GM21619 (cell line): ENCODE measurements at regions not wholly inside any gene's neighbourhood (a gene's known extent, or its start where the extent isn't known, plus 50 kb on each side); places are given as distances from the start of the nearest gene placed in this dataset.
A peak's percentile ranks its signal among the peaks of the same experiment; 100 is the strongest.
"Not testable (repeated sequence)": the region's sequence is repeated elsewhere in the genome, so short reads cannot be mapped to it uniquely, and the experiment has no call there.

Experiments used
- ATAC-seq: cut with Tn5 transposase; IDR thresholded peaks from one replicate; pipeline ENCODE4 v1.9.1; 2021; ENCODE audit not compliant: unreplicated experiment

DNA sequence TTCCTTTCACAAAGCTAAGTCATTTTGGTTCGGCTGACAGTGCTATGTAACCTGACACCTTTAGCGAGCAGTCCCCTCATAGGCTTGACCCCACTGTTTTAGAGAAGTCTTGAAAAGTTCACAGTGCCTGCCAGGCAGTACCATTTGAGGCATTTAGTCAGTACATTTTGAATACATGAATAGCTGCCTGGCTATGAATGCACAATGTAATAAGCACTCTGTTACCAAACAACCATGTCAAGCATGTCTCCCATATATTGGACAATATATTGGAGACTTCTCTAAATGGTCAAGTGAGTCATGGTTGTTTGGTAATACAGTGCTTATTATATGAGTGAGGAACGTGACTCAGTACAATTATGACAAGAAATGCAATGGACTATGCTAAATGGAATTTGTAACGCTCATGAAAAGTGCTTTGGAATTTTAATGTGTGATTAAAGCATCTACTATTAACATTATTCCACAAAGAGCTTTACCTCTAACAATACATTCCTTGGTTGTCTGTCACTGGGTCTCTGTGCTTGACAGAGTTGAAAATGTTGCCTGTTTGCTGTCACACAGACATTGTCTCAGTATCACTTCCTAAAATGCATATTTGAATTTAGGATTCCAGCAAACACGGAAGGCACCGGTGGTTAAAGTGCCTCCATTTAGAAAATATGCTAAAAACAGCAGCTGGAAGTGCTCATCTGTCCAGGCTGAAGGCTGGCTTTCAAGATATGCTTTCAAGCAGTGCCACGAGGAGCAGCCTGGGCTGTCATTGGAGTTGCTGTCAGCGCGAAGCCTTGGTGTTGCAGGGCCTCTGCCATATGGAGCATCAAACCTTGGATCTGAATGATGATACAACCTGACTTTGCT, 458.6 kb downstream of the FBXO15 start:
- peak; percentile 54 for ATAC-seq

DNA sequence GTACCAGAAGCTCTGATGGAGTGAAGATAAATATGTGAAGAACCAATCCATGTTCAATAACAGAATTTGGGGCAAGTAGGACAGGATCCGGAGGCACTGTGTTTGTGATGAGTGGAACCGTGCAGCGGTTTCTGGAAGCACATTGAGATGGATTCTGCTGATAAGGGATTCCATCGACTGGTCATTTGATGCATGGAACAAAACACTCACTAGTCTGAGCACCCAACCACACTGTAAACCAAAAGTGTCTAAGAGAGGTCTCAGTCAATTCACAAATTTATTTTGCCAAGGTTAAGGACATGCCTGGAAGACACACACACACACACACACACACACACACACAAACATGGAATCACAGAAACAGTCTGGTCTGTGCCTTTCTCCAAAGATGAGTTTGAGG, 459.5 kb downstream of the FBXO15 start:
- no peak for ATAC-seq

DNA sequence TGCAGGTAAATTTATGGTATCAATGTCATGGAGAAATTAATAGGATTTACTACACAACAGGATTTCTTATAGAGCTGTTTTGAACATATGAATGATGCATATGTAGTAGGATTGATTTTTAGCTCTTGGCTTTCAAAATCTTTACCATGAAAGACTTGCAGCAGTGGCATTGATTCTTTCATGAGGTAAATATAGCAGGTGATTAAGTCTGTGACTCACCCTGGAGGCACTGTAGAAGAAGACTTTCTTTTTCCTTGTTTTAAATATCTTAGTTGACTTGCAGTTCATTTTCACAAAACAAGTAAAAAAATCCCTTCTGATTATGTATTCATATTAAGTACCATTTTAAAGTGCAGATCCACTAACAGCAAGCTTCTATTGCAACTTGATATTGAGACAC, 463.0 kb downstream of the FBXO15 start:
- ATAC-seq = no peak

DNA sequence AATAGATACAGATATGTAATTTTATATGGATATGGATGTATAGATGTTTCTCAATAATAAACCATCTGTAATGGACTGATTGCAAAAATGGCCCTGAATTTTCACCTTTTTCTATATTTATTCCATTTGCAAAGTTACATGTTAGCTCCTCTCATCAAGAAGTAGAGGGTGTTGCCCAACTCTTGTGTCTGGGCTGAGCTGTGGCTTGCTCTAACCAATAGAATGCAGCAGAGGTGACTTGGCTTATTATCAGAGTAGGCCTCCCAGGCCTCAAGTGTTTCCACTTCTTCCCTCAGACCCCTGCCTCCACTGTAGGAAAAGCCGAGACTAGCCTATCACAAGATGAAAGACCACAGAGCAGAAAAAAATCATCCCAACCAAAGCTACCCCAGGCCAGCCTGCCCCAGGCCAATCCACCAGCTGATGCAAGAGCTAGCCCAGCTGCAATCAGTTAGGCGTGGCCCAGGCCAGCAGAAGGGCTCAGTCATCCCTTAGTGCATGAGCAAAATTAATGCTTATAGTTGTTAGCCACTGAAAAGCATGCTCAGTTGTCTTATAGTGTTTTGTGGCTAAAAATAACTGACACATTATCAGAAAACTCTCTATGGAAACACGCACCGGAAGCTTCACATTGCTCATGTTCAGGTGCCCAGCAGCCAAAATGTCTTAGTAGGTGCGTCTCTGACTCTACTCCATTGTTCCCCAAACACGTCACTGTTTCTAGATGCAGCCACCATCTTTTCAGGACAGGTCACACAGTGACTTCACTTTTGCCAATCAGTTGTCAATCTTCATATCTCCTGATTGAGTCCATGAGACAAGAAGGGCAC, 464.0 kb downstream of the FBXO15 start:
- ATAC-seq = no peak

DNA sequence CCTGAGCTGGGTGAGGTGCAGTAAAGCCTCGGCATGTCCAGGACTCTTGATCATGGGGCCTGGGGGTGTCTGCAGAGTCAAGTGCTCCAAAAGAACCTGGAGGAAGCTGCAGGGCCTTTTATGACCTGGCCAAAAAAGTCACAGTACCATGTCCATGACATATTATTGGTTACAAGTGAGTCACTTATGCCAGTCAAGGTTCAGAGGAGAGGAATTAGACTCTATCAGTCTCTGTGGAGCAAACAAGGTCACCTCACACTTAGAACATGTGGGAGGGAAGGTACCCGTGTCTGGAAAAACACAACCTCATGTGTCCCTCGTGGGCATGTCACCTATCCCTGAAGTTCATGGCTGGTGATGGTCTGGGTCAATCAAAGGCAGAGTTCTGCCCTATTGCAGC, 465.7 kb downstream of the FBXO15 start:
- ATAC-seq = no peak

DNA sequence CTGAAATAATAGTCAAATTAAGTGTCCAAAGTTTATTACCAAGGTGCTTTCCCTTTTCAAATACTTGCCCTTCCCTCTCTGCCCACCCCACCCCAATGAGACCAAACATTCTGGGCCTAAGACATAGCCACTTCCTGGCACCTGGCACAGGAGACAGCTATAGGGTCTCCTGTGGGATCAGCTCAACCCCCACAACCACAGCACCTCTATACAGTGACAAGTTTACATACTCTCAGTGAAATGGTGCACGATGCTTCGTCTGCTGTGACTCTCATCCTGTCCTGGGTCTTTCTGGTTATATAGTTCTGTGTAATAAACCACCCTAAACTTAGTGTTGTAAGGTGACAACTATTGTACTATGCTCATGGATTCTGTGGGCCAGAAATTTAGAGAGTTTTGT, 466.2 kb downstream of the FBXO15 start:
- no peak for ATAC-seq

DNA sequence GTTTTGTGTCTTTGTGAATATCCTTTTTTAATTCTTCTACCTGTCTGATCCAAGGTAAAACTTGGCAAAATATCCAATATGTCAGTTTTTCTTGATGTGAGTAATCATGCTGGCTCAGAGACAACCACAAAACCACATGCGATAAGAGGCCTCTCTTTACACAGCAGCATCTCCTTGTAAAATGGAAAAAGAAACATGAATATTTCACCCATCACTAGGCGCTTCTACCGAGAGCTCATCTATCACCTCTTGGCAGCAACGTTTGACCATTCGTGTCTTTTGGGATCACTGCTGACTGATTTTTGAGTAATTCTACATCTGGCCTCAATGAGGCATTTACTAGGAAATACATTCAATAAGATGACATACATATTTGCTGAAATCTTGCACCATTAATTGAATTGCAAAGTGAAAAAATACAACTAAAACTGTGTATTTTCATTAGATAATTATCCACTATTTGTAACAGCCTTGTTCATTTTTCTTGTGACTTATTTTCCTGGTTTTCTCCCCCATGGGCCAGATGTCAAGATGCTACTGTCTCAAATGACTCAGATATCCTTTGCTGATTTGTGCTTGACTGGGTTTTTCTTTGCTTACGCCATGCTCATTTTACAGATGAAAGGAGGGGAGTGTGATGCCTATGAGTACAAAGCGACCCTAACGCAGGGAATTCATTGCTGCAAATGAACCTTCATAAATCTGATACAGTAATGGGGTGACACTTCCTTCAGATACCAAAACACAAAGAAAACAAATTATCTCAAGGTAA, 467.5 kb downstream of the FBXO15 start:
- ATAC-seq = no peak

DNA sequence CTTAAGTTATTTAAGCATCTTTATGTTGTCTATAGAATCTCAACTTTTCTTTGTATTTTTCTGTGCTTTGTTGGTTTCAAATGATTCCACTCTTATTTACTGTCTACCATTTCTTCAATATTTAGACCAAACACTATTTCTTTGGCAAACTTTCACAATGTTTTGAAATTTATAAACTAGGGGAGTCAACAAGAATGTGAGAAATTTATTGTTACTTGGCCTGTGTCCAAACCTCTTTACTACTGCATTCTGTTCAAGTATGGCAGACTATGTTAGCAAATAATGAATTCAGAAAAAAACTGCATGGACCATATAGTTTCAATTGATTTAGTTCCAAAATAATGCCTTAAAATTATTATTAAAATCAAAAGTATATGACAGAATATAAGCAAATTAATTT, 470.2 kb downstream of the FBXO15 start:
- no peak for ATAC-seq

DNA sequence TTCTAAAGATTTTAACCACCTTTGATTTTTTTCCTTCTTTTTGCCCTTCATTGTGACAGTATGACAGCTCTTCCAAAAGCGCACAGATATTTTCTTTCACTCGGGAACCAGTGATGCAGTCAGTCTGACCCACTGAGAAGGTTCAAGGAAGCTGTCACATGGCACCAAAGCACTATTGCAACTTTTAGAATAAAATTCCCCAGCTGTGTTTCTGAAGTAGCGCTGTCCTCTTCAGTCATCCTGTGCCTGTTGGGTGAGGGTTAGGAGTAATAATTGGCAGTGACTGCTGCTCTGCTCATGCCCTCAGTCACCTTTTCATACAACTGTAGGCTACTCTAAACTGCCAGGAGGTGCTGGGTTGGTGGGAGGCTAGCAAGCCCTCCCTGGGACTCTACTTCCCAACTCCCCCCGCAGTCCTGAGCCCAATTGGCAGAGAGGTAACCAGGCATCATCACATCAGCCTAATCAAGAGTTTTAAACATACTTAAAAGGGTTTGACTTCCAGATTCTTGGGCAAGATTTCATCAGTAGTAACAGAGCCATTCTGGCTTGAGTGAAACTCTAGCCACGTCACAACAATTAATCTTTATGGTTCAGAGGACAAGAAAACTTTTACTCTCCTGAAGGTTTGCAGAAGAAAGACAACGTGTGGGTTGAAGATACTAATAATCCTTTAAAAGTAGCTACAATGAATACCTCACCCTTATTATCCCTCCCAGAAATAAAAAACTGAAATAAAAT, 473.3 kb downstream of the FBXO15 start:
- no peak for ATAC-seq

DNA sequence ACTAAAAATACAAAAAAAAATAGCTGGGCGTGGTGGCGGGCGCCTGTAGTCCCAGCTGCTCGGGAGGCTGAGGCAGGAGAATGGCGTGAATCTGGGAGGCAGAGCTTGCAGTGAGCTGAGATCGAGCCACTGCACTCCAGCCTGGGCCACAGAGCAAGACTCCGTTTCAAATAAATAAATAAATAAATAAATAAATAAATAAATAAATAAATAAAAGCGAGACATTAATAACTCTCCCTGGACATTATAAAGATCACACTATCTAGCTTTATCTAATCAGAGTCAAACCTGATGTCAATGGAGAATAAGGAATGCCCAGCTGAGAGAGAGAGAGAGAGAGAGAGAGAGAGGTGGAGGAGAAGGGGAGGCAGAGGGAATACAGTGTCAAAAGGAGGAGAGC, 476.2 kb downstream of the FBXO15 start:
- not testable (repeated sequence) for ATAC-seq

DNA sequence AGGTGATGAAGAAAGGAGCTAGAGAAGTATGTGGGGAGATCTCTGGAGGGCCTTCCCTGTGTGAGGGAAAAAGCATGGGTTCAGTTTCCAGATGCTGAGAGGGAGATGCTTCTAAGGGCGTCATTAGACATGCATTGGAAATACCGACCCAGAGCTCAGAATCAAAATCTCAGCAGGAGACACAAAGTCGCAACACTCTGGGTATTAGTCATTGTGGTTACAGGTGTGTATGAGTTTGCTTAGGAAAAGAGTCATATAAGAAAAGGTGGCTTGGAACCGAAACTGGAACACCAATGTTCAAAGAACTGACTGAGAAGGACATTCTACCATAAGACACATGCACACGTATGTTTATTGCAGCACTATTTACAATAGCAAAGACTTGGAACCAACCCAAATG, 477.1 kb downstream of the FBXO15 start:
- peak; percentile 60 for ATAC-seq

DNA sequence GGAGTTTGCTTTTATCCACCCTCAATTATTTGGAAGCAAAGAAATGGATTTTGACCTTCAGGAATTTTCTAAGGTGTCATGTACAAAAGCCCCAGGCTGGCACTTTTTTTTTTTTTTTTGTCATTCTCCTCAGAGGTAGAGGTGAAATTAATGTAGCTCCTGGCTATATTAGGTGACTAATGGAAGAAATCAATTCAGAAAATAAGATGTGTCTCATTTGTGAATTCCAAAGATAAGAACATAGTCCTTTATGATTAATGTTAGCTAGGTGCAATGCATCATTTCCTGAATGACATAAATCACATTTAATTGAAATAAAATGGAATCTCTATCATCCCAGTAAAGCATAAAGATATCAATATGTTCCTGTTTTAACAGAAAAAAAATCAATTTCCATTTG, 477.6 kb downstream of the FBXO15 start:
- no peak for ATAC-seq

DNA sequence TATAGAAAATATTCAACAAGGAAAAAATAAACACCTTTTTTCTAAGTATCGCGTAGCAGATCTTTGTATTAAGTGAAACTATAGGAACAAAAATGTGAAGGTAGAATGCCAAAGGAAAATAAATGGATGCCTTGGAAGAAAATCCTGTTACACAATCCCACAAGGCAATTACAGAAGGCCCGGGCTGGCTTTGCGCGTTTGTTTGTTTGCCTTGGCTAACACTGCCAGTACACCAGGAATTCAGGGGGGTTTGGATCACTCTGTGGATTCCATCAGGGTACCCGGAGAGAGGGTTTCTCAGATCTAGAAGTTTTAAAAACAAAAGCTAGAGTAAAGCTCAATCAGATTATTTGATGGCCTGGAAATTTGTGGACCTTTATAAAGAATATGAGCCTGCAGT, 478.3 kb downstream of the FBXO15 start:
- no peak for ATAC-seq

DNA sequence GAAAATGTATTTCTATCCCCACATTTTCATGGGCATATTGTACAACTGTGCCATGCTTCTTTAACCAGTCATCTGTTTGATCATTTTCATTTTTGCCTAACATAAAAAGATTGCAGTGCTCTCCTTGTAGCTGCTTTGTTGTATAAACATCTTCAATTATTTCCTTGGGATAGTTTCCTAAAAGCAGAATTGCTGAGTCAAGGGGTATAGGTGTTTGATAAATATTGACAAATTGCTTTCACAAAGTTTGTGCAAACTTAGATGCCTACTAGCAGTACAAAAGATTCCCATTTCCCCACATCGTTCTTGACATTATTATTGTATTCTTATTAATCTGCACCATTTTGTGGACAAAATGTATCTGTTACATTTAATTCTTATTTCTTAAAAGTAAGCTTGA, 479.6 kb downstream of the FBXO15 start:
- ATAC-seq = no peak

DNA sequence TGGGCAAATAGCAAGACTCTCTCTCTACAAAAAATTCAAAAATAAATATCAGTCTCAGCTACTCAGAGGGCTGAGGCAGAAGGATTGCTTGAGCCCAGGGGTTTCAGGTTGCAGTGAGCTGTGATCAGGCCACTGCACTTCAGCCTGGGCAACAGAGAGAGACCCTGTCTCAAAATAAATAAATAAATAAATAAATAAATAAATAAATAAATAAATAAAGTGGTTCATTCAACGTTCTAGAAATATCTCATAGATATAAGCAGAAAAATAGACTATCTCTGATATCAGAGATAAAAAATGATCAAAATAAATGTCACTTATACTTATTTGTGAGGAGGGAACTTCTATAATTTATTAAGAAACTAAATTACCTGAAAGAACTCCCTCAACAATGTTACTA, 480.9 kb downstream of the FBXO15 start:
- ATAC-seq = no peak

DNA sequence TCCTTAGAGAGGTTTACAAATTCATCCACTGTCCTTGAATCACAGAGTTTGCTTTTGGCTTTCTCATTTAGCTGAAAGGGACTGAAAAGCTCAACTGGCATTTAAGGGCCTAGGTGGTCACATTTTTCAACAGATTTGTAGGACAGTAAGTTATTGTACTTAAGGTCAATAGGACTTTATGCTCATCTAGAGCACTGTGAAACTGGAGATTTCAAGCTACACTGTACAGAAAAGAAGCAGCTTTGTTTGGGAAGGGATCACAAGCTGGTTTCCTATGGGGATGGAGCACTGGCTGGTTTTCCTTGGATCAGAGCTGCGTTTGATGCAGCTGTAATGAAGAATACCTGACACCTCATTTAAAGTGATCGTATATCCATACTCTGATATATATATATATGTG, 482.7 kb downstream of the FBXO15 start:
- ATAC-seq = no peak

DNA sequence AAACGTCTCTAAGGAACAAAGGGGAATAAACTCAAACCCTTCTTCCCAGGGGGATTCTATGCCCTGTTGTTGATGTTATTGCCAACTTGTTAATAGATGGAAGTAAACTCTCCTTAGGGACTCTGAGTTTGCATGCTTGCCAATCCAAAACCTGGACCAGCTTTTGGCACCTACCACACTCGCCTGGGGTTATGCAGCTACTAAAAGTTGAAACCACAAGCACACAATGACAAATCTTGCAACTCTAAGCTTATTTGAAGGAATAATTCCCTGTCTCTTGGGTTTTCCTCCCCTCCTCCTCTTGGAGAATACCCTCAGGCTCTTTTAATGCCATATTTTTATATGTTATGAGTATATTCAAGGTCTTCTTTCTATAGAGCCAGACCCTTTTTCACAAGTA, 484.1 kb downstream of the FBXO15 start:
- no peak for ATAC-seq

DNA sequence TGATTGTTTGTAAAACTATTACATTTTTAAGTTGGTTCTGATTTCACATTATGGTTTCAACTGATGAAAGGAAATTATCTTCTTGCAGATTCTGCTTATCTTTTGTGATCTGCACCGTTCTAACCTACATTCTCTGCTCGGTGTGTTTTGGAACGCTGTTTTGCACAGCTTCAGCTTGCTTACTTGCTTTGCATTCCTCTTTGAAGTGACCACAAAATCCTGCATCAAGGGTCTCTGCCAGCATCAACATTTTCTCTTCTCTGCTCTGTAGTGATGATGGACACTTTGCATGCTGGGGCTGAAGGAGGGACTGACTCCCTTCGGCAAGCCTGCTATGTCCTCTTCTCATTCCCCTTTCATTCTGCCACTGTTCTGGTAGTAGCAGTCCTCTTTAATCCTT, 485.2 kb downstream of the FBXO15 start:
- ATAC-seq = no peak

DNA sequence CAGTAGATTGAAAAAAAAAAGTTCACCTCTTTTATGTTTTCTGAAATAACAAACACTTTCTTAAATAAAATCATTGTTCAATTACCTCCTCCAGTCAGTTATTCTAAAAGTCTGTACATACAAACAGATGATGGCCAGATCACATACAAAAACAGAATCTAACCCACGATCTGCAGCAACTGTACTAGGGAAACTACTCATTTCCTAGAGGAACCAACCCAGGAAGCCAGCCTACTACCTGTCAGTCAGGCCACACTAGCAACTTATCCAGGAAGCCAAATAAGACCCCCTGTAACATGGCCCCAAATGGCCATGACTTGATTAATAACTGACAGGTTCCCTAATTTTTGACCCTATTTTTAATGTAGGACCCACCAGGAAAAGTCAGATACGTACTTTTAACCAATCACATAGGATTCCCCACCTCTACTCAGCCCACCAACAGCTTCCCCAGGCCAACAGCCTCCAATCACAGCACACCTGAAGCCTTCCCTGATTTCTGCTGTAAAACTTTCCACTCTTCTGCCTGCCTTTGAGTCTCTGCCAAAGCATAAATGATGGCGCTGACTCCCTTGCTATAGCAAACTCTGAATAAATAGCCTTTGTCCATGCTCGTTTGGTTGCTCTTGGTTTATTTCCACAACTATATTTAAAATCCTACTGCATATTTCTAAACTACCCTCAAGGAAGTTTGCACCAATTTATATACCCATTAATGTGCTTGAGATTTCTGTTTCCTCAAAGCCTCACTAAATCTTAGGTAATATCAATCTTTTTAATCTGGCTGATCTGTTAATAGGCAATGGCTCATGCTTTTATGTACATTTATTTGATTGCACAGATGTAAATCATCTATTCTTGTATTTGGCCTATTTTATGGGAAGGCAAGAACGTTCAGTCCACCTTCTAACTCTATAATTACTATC, 486.4 kb downstream of the FBXO15 start:
- no peak for ATAC-seq

DNA sequence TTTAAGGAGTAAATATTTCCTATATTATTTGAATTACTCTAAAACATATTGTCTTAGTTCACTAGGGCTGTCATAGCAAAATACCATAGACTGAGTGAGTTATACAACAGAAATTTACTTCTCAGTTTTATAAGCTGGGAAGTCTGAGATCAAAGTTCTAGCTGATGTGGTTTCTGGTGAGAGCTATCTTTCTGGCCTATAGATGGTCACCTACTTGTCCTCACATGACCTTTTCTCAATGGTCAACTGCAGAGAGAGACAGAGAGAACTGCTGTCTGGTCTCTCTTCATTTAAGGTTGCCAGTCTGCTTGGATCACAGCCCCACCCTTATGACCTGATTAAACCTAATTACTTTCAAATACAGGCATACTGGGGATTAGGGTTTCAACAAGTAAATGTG, 490.9 kb downstream of the FBXO15 start:
- ATAC-seq = no peak
